Glutamatergic neuron (in vitro differentiated cells): ENCODE measurements at regions not wholly inside any gene's neighbourhood (a gene's known extent, or its start where the extent isn't known, plus 50 kb on each side); places are given as distances from the start of the nearest gene placed in this dataset.

Source experiments
- DNase-seq: peaks from one replicate; pipeline ENCODE4 v3.0.0; 2022
- H3K27ac Mint-ChIP-seq: one replicate; pipeline ENCODE4 v1.8.0; 2020; ENCODE audit warnings: mild to moderate bottlenecking, mixed read lengths, inconsistent platforms; ENCODE audit not compliant: unreplicated experiment
- H3K27me3 Mint-ChIP-seq: one replicate; pipeline ENCODE4 v1.8.0; 2020; ENCODE audit warnings: mild to moderate bottlenecking, moderate library complexity, mixed read lengths, inconsistent platforms; ENCODE audit not compliant: unreplicated experiment
- H3K36me3 Mint-ChIP-seq: one replicate; pipeline ENCODE4 v1.8.0; 2020; ENCODE audit warnings: mild to moderate bottlenecking, mixed read lengths, inconsistent platforms; ENCODE audit not compliant: unreplicated experiment
- H3K4me1 Mint-ChIP-seq: one replicate; pipeline ENCODE4 v1.8.0; 2020; ENCODE audit warnings: mild to moderate bottlenecking, low read depth, mixed read lengths, inconsistent platforms; ENCODE audit not compliant: unreplicated experiment
- H3K4me3 Mint-ChIP-seq: one replicate; pipeline ENCODE4 v1.8.0; 2020; ENCODE audit warnings: mild to moderate bottlenecking, mixed read lengths, inconsistent platforms; ENCODE audit not compliant: unreplicated experiment
- H3K9me3 Mint-ChIP-seq: one replicate; pipeline ENCODE4 v1.8.0; 2020; ENCODE audit warnings: mild to moderate bottlenecking, moderate library complexity, mixed read lengths, inconsistent platforms; ENCODE audit not compliant: unreplicated experiment
- TF ChIP-seq, protein P1 (sequence below): fragments of 200-600 bp; sonication (generic); IDR thresholded peaks from one replicate; pipeline ENCODE4 v1.5.0; 2021; ENCODE audit not compliant: partially characterized antibody, unreplicated experiment

DNA sequence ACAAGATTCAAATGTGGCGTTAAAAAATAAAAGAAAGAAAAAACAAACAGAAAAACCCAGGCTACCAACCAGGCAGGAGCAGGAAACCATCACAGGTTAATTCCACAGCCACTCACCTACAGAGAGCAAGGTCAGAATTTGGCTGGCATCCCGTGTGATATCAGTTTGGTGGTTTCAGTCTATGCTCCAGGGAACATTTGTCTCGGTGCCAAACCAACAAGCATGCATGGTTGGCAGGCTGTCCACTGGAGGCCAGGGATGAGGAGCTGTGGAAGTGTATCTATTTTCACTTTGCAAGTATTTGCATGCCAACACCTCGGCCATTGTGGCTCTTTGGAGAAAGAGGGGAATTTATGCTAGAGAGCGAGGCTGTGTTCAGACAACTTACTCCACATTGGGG lies 53.1 kb upstream of the PROX1 start:
- Mint-ChIP-seq H3K4me3 (no peak overlapping the region), H3K9me3 (no peaks in the 10 kb centered on the region), H3K27me3 (peaks cover 4% of the 10 kb centered on the region), H3K27ac (no peak overlapping the region), H3K36me3 (peaks cover 5% of the 10 kb centered on the region), H3K4me1 (peaks cover 5% of the 10 kb centered on the region)
- DNase-seq, result no peak
- TF ChIP-seq, protein P1, sequence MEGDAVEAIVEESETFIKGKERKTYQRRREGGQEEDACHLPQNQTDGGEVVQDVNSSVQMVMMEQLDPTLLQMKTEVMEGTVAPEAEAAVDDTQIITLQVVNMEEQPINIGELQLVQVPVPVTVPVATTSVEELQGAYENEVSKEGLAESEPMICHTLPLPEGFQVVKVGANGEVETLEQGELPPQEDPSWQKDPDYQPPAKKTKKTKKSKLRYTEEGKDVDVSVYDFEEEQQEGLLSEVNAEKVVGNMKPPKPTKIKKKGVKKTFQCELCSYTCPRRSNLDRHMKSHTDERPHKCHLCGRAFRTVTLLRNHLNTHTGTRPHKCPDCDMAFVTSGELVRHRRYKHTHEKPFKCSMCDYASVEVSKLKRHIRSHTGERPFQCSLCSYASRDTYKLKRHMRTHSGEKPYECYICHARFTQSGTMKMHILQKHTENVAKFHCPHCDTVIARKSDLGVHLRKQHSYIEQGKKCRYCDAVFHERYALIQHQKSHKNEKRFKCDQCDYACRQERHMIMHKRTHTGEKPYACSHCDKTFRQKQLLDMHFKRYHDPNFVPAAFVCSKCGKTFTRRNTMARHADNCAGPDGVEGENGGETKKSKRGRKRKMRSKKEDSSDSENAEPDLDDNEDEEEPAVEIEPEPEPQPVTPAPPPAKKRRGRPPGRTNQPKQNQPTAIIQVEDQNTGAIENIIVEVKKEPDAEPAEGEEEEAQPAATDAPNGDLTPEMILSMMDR, result no peak

DNA sequence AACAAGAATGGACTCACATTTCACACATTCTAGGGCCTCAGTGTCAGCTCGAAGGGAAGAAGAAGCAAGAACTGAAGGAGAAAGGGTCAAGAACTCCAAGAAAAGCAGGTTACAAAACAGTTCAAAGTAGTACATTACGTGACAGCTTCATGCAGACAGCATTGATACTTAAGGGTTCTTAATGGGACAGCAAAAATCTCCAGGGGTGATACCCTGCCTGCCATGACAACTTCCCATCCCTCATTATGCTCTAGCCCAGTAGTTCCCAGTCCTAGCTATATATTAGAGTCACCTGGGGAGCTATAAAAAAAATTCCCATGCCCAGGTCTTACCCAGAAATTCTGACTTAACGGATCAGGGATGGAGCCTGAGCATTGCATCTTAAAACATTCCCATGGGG lies 51.2 kb upstream of the PROX1 start:
- Mint-ChIP-seq H3K9me3 (no peaks in the 10 kb centered on the region), H3K27me3 (peaks cover 6% of the 10 kb centered on the region), H3K4me1 (peaks cover 9% of the 10 kb centered on the region), H3K36me3 (peaks cover 5% of the 10 kb centered on the region), H3K4me3 (no peak overlapping the region), H3K27ac (no peak overlapping the region)
- DNase-seq, result no peak
- TF ChIP-seq, protein P1, result no peak
